ENCODE measurements at regions not wholly inside any gene's neighbourhood (a gene's known extent, or its start where the extent isn't known, plus 50 kb on each side); places are given as distances from the start of the nearest gene placed in this dataset.
"Not testable (repeated sequence)": the region's sequence is repeated elsewhere in the genome, so short reads cannot be mapped to it uniquely, and the experiment has no call there.

DNA sequence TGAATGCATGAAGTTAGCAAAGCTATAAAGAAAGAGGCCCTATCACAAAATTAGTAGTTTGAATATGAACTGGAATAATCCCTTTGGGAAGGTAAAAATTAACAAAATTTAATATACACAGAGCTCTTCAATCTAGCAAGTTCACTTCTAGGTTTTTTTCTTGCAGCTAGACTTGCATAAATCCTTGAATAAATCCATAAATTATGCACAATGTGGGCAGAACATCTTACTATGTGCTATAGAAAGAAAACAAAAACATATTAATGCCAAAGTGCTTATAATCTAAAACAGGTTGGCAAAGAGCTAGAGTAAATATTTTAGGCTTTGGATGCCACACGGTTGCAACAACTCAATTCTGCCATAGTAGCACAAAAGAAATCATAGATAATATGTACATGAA, 138.5 kb upstream of the FREM1 start:
- DNase-seq (no peak), ATAC-seq (no peak)
- intact Hi-C loops (cut with micrococcal nuclease): no loop called here

DNA sequence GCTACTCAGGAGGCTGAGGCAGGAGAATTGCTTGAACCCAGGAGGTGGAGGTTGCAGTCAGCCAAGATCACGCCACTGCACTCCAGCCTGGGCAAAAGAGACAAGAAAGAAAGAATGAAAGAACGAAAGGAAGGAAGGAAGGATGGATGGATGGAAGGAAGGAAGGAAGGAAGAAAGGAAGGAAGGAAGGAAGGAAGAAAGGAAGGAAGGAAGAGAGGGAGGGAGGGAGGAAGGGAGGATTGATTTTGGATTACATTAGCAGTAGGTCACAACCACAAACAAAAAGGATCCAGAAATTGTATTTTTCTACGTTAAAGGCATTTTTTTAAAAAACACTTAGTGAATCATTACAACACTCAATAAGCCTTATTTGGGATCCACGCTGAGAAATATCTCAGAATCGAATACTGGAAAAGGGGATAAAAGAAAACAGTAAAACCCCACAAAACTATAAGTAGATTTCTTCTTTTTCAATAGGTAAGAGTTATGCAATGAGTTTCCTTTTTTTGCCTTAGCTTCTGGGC, 136.9 kb upstream of the FREM1 start:
- no peak for ATAC-seq
- intact Hi-C loops (cut with micrococcal nuclease): no loop called here
- no peak for DNase-seq

DNA sequence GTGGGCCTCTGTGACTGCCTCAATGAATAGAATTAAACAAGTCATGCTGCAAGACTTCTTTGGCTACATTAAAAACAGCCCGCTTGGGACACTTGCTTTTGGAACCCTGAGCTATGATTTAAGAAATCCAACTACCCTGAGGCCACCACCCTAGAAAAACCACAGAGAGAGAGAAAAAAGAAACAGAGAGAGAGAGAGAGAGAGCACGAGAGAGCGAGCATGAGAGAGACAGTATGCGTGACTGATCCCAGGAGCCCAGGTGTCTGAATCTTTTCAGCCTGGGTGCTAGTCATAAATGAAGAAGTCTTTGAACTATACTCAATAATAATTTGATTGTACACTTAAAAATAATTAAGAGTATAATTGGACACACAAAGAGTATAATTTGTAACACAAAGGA, 123.1 kb upstream of the FREM1 start:
- ATAC-seq (no peak), DNase-seq (no peak)
- intact Hi-C loops (cut with micrococcal nuclease): no loop called here

DNA sequence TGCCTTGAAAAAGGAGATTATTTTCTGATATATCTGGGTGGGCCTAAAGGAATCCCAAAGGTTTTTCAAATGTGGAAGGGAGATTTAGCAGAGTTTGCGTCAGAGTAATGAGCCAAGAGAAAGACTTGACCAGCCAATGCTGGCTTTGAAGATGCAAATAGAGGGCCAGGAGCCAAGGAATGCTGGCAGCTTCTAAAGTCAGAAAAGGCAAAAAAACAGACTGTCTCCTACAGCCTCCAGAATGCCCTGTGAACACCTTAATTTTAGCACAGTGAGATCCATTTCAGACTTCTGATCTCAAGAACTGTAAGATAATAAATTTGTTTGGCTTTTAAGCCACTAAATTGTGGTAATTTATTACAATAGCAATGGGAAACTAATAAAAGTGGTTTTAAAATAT, 122.6 kb upstream of the FREM1 start:
- intact Hi-C loops (cut with micrococcal nuclease): no loop called here
- DNase-seq (no peak), ATAC-seq (no peak)

DNA sequence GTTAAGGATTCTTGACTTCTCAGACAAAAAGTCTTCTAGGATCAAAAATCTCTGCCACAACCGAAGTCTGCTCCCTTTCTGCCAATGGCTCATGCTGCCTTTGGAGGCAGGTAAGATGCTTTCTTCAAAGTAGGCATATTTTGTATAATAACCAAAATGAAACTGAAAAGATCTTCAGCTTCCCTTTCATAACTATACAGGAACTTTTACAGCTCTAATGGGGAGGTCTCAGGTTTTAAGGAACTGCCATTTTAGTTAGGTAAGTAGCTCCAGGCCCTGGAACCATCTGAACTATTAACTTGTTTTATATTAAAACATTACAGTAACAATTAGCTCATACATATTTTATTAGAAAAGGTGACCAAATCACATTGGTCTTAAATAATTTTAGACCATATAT, 110.9 kb upstream of the FREM1 start:
- no peak for ATAC-seq
- DNase-seq: no peak
- intact Hi-C loops (cut with micrococcal nuclease): no loop called here

DNA sequence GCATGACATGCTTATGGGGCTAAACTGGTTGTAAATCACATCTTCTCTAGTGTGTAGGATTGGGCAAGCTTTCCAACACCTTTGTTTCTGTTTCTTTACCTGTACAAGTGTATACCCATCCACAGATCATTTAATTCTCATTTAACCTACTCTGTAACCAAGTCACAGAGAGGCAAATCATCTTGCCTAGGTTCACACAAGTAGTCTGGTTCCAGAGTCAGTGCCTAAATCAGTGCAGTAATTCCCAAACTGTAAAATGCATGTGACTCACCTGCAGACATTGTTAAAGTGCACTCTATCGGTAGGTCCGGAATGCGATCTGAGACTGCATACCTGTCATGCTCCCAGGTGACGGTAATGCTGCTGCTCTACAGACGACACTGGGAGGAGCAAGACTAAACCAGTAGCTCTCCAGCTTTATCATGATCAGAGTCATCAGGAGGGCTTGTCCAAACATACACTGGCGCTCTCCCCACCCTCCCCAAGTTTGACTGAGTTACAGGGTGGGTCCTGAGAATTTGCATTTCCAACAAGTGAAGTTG, 107.9 kb upstream of the FREM1 start:
- DNase-seq (no peak), ATAC-seq (no peak)
- intact Hi-C loops (cut with micrococcal nuclease): no loop called here

DNA sequence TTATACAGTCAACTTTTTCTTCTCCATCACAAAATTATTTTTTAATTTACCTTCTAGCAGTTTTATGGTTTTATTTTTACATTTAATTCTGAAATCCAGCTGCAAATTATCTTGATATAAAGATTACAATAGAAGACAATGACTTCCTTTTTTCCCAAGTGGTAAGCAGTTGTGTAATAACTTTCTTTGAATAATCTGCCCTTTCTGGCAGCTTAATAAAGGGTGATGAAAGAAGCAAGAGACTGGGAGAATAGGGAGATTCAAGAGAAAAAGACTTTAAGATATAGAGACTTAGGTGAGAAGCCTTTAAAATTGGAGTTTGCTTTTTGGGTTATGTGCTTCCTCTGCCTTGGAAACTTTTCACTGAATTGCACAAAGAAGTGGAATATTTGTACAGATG, 100.4 kb upstream of the FREM1 start:
- ATAC-seq (no peak), DNase-seq (no peak)
- intact Hi-C loops (cut with micrococcal nuclease): no loop called here

DNA sequence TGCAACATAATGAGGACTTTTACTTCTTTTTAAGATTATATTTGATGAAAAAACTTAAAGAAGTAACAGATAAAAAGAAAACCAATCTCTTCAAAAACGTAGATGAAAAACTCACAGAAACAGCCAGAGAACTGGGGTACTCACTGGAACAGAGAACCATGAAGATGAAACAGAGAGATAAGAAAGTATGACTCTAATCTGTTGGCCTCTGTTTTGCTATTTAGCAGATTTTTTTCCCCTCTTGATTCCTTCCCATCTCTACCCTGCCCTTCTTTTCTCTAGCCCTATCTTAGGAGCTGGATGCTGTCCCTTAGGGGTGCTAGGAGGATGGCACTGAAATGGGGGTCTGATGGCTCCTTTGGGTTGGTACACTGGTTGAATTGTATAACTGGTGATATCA, 97.5 kb upstream of the FREM1 start:
- ATAC-seq (no peak), DNase-seq (no peak)
- intact Hi-C loops (cut with micrococcal nuclease): no loop called here

DNA sequence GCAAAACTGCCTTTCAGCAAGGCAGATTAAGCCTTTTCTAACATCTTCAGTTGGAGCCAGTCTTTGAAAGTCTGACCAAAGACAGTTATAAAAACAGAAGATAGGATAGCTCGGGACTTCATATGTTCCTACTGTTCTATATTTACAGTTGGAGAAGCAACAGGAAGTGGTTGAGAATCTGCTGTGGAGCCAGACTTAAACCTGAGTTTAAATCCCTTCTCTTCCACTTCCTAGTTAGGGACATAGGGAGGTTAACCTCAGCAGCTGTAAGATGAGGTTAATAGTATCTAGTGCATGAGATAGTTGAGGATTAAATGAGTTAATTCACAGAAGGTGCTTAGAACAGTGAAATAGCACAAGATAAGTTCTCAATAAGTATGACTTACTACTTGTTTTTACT, 84.5 kb upstream of the FREM1 start:
- no peak for ATAC-seq
- DNase-seq: no peak

DNA sequence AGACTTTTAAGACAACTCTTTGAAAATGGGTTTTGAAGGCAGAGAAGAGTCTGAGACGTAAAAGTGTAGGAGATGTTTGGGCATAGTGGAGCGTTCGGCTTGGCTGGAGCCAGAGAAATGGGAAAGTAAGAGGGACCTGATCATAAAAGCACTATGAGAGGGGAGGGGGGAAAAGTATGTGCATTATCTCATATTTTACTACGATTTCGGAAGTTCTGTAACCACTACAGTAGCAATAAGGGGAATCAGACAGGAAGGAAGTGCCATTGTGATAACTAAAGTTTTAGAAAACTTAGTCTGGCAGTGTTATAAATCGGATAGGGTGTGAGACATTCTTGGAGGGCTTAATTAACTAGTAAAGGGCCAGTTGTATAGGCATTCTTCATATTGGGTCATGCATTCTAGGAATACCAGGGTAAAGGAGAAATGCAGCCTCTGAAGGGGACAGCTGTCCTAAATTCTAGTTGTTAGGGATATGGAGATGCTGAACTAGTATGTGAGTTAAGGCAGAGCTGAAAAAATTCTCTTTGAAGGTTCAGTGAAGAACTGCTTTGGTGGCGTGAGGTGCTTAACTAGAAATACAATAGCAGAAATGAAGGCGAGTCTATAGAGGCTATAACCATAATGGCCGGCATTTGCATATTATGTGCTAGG, 83.8 kb upstream of the FREM1 start:
- intact Hi-C loops (cut with micrococcal nuclease): no loop called here
- ATAC-seq (no peak), DNase-seq (no peak)

More for the DNA sequence above, 84.5 kb upstream of the FREM1 start:
- intact Hi-C loops (cut with micrococcal nuclease): no loop called here

DNA sequence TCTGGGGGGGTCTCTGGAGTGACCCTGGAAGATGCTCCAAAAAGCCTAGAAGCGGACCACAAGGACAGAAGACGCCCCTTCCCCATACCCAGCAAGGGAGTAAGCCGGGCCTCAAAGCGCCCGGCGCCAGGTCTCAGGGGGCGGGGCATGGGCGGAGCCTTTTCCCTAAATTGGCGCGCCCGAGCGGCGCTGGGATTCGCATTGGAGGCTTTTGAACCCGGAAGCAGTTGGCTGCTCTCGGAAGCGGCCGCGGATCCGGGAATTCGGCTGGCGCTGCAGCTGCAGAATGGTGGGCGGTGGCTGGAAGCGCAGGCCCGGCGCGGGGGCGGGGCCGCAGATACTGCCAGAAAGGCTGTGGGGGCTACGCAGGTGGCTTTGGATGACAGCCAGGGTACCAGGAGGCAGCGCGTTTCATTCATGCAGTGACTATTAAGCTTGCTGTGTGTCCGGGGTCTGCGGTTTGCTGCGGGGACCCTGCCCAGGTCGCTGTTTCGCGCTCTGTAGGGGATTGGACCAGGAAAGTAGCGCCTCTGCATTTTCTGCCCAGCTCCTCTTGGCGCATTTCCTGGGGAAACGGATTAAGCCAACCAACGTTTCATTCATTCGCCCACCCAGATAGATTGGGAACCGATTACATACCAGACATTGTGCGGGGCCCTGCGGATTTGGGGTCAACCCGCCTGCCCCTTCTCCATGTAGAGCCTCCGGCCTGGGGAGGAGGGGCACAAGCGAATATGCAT, 83.0 kb upstream of the FREM1 start:
- ATAC-seq: peak; percentile 99
- intact Hi-C loops (cut with micrococcal nuclease): no loop called here

DNA sequence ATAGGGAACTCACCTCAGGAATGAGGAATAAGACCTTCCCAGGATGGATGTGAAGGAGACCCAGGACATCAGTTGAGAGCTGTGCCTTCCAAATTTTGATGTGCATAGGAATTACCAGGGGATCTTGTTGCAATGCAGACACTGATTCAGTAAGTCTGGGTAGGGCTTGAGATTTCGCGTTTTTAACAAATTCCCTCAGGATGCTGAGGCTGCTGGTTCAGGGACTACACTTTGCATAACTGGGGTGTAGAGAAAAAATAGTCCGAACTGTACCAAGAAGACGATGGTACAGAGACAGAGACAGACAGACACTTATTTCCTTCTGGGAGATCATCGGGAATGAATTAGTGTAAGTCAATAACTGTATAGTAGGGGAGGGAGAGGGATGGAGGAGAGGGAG, 82.3 kb upstream of the FREM1 start:
- ATAC-seq: no peak
- intact Hi-C loops (cut with micrococcal nuclease): no loop called here

More for the DNA sequence above, 83.0 kb upstream of the FREM1 start:
- peak; percentile 92 for DNase-seq

DNA sequence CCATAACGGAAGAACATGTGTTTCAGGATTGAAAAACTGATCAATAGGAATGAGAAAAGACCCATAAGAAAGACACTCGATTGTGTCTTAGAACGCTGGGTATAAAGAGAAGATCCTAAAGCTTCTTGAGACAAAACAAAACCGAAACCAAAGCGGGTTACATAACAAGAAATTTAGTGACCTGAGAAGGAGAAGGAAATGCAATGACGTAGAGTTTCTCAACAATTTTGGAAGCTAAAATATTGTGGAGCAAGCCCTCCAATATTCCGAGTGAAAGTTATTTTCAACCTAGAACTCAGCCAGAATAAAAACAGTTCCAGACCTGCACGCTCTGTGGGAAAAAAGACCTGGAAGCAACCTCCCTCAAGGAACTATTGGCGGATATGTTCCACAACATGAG, 81.9 kb upstream of the FREM1 start:
- ATAC-seq: no peak
- DNase-seq: no peak
- intact Hi-C loops (cut with micrococcal nuclease): no loop called here

More for the DNA sequence above, 82.3 kb upstream of the FREM1 start:
- DNase-seq: no peak

DNA sequence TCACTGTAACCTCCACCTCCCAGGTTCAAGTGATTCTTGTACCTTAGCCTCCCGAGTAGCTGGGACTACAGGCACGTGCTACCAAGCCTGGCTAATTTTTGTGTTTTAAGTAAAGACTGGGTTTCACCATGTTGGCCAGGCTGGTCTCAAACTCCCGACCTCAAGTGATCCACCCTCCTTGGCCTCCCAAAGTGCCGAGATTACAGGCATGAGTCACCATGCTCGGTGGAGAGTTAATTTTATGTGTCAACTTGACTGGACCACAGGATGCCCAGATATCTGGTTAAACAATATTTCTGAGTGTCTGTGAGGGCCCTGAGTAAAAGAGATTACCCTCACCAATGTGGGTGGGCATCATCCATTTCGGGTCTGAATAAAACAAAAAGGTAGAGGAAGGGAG, 80.4 kb upstream of the FREM1 start:
- intact Hi-C loops (cut with micrococcal nuclease); DNase-seq; ATAC-seq: not testable (repeated sequence)

DNA sequence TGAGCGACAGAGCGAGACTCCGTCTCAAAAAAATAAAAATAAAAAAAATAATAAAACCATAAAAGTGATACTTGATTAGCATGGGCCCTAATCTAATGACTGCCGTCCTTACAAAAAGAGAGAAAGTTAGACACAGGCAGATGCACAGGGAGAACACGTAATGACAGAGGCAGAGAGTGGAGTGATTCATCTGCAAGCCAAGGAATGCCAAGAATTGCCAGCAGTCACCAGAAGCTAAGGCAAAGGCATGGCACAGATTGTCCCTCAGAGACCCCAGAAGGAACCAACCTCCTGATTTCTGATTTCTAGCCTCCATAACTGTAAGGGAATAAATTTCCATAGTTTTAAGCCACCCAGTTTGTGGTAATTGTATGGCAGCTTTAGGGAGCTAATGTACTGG, 79.6 kb upstream of the FREM1 start:
- no peak for DNase-seq
- ATAC-seq: no peak
- intact Hi-C loops (cut with micrococcal nuclease): no loop called here

DNA sequence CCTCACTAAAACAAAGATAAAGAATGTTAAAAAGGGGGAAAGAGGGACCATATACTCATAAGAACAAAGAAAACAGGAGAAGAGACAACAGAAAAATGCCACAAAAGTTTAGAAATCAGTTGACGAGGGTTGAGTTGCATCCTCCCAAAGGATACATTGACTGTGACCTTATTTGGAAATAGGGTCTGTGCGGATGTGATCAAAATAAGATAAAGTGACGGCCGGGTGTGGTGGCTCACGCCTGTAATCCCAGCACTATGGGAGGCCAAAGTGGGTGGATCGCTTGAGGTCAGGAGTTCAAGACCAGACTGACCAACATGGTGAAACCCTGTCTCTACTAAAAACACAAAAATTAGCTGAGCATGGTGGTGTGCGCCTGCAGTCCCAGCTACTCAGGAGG, 79.1 kb upstream of the FREM1 start:
- DNase-seq; intact Hi-C loops (cut with micrococcal nuclease); ATAC-seq: not testable (repeated sequence)

DNA sequence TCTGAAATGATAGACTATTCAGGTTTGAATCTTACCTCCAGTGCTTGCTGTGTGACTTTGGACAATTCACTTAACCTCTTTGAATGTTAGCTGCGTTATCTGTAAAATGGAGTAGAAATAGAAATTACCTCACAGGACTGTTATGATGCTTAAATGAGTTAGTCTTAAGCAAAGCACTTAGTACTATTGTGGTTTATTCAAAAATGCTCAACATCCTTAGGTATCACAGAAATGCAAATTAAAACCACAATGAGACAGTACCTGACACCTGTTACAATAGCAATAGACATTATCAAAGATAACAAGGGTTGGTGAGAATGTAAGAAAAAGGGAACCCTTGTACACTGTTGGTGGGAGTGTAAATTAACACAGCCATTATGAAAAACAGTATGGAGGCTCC, 77.6 kb upstream of the FREM1 start:
- ATAC-seq: no peak
- DNase-seq: no peak
- intact Hi-C loops (cut with micrococcal nuclease): no loop called here

DNA sequence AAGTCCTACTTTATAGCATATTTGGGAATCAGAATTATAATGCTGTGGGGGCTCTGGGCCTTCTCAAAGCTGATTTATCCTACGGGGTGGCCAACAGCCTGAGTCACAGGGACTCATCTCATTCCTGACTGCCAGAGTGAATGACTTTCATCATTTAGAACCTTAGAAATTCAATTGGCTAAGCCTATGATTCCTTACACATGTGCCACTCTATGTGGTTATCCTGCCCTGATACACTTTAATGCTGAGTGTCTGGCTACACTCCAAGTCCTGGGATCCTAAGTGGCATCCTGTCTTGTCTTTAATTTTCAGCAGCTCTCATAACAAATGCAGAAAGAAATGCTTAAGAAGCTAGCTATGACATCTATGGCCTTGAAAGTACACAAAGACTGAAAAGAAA, 75.2 kb upstream of the FREM1 start:
- intact Hi-C loops (cut with micrococcal nuclease): no loop called here
- ATAC-seq (no peak), DNase-seq (no peak)

DNA sequence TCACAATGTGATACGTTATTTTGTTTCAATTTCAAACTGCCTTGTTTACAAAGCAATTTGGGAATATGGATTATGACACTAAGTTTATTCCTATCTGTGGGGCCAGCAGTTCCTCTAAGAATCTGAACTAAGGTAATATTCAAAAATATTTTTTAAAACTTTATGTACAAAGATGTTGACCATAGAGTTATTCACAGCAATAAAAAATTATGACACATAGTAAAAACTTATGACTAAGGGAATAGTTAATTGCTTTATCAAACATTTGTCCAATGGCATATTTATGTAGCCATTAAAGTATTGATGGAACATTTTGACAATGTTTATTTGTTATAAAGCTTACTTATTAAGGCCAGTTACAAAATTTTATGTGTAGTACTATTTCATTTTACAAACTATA, 73.4 kb upstream of the FREM1 start:
- ATAC-seq (no peak), DNase-seq (no peak)
- intact Hi-C loops (cut with micrococcal nuclease): no loop called here

DNA sequence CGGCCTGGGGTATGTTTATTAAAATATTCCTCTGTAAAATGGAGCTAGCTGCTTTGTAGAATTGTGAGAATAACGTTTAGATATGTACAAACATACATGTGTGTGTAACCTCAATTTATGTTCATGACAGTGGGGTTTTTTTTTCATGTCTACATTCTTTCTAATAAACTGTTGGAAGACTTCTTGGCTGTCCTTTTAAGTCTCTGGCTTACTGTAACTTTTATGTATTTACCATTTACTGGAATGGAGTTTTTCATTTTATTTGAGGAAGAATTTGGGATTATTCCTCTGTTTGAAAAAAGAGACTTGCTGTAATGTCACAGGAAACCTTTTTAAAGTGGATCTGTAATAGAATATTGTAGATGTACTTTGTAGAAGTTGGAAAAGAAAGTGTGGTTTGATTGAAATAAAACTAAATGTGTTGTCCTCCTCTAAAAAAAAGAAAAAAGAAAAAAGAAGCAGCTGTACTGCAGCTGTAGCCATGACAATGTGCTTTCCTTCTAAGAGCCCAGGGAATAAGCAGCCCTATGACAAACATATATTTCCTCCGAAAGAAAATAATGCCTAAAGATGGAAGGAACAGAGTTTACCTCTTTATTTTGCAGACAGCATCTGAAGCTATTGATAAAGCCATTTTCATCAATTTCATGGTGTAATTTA, 71.2 kb upstream of the FREM1 start:
- DNase-seq (no peak), ATAC-seq (no peak)
- intact Hi-C loops (cut with micrococcal nuclease): no loop called here
